IPS DF 6.9 (cell line): ENCODE measurements at regions not wholly inside any gene's neighbourhood (a gene's known extent, or its start where the extent isn't known, plus 50 kb on each side); places are given as distances from the start of the nearest gene placed in this dataset.

Experiments used
- DNase-seq: peaks from one replicate; pipeline ENCODE4 v3.0.0-alpha.2; 2013; ENCODE audit warnings: low read depth, low spot score
- H3K27ac ChIP-seq: one replicate; pipeline ENCODE4 v1.5.1; 2013; ENCODE audit warnings: low read length, control low read depth
- H3K27me3 ChIP-seq: 2 replicates; pipeline ENCODE4 v1.6.1; 2013; ENCODE audit warnings: mild to moderate bottlenecking, low read length; ENCODE audit not compliant: control insufficient read depth, insufficient read depth
- H3K36me3 ChIP-seq: 2 replicates; pipeline ENCODE4 v1.6.1; 2013; ENCODE audit warnings: low read length; ENCODE audit not compliant: control insufficient read depth, insufficient read depth
- H3K4me1 ChIP-seq: 2 replicates; pipeline ENCODE4 v1.6.1; 2013; ENCODE audit warnings: low read length; ENCODE audit not compliant: control insufficient read depth, insufficient read depth
- H3K4me3 ChIP-seq: 2 replicates; pipeline ENCODE4 v1.5.1; 2013; ENCODE audit warnings: mild to moderate bottlenecking, low read length
- H3K9me3 ChIP-seq: 2 replicates; pipeline ENCODE4 v1.6.1; 2013; ENCODE audit warnings: low read length, inconsistent platforms; ENCODE audit not compliant: control insufficient read depth, insufficient read depth
- WGBS: extraction: QIAGEN DNeasy Blood & Tissue Kit; methylation state at CpG from one replicate; pipeline ENCODE4 v1.1.7; 2013; ENCODE audit warnings: mixed read lengths, missing lambda C conversion rate; ENCODE audit not compliant: insufficient read length, insufficient coverage; 5-methylcytosine and 5-hydroxymethylcytosine counted together

GRCh38 chr5:42270771-42271170 lies 152.5 kb upstream of the GHR start:
- Histone ChIP-seq H3K4me1 (no peaks in the 10 kb centered on the region), H3K9me3 (no peaks in the 10 kb centered on the region), H3K36me3 (no peaks in the 10 kb centered on the region), H3K4me3 (no peak overlapping the region), H3K27ac (no peak overlapping the region), H3K27me3 (no peaks in the 10 kb centered on the region)
- DNase-seq: no peak
- WGBS: no CpG with 5 or more reads among the region's 2 CpGs

GRCh38 chr5:42274913-42275312 lies 148.3 kb upstream of the GHR start:
- no peak overlapping the region for H3K4me3 ChIP-seq
- H3K27me3 ChIP-seq: no peaks in the 10 kb centered on the region
- no peak overlapping the region for H3K27ac ChIP-seq
- DNase-seq: no peak
- WGBS: no CpG with 5 or more reads among the region's 1 CpG
- H3K36me3 ChIP-seq: no peaks in the 10 kb centered on the region
- no peaks in the 10 kb centered on the region for H3K4me1 ChIP-seq
- no peaks in the 10 kb centered on the region for H3K9me3 ChIP-seq

GRCh38 chr5:42277293-42277692 lies 145.9 kb upstream of the GHR start:
- Histone ChIP-seq H3K27ac (no peak overlapping the region), H3K27me3 (no peaks in the 10 kb centered on the region), H3K4me1 (no peaks in the 10 kb centered on the region), H3K9me3 (no peaks in the 10 kb centered on the region), H3K36me3 (no peaks in the 10 kb centered on the region), H3K4me3 (no peak overlapping the region)
- DNase-seq: no peak
- no CpG with 5 or more reads among the region's 2 CpGs for WGBS

GRCh38 chr5:42284584-42284983 lies 138.7 kb upstream of the GHR start:
- Histone ChIP-seq H3K4me3 (no peak overlapping the region), H3K4me1 (no peaks in the 10 kb centered on the region), H3K36me3 (no peaks in the 10 kb centered on the region), H3K27ac (no peak overlapping the region), H3K27me3 (no peaks in the 10 kb centered on the region), H3K9me3 (no peaks in the 10 kb centered on the region)
- DNase-seq: no peak

GRCh38 chr5:42285230-42285629 lies 138.0 kb upstream of the GHR start:
- no CpG with 5 or more reads among the region's 2 CpGs for WGBS
- H3K9me3 ChIP-seq: no peaks in the 10 kb centered on the region
- H3K27ac ChIP-seq: no peak overlapping the region
- no peaks in the 10 kb centered on the region for H3K4me1 ChIP-seq
- no peak overlapping the region for H3K4me3 ChIP-seq
- H3K27me3 ChIP-seq: no peaks in the 10 kb centered on the region
- no peak for DNase-seq
- no peaks in the 10 kb centered on the region for H3K36me3 ChIP-seq

GRCh38 chr5:42300496-42300895 lies 122.7 kb upstream of the GHR start:
- Histone ChIP-seq H3K27ac (no peak overlapping the region), H3K4me3 (no peak overlapping the region), H3K9me3 (no peaks in the 10 kb centered on the region), H3K36me3 (no peaks in the 10 kb centered on the region), H3K4me1 (no peaks in the 10 kb centered on the region), H3K27me3 (no peaks in the 10 kb centered on the region)
- WGBS: no CpG with 5 or more reads among the region's 2 CpGs
- DNase-seq: no peak

GRCh38 chr5:42301349-42301748 lies 121.9 kb upstream of the GHR start:
- H3K27ac ChIP-seq: no peak overlapping the region
- H3K27me3 ChIP-seq: no peaks in the 10 kb centered on the region
- no peaks in the 10 kb centered on the region for H3K4me1 ChIP-seq
- H3K4me3 ChIP-seq: no peak overlapping the region
- no peaks in the 10 kb centered on the region for H3K9me3 ChIP-seq
- no peaks in the 10 kb centered on the region for H3K36me3 ChIP-seq
- DNase-seq: no peak
- WGBS: no CpG with 5 or more reads among the region's 4 CpGs

GRCh38 chr5:42302186-42302585 lies 121.1 kb upstream of the GHR start:
- WGBS: no CpG with 5 or more reads among the region's 1 CpG
- no peaks in the 10 kb centered on the region for H3K4me1 ChIP-seq
- no peaks in the 10 kb centered on the region for H3K36me3 ChIP-seq
- no peaks in the 10 kb centered on the region for H3K9me3 ChIP-seq
- DNase-seq: no peak
- H3K4me3 ChIP-seq: no peak overlapping the region
- H3K27ac ChIP-seq: no peak overlapping the region
- no peaks in the 10 kb centered on the region for H3K27me3 ChIP-seq

- Histone ChIP-seq H3K36me3 (no peaks in the 10 kb centered on the region), H3K27ac (no peak overlapping the region), H3K9me3 (no peaks in the 10 kb centered on the region), H3K4me3 (no peak overlapping the region), H3K27me3 (no peaks in the 10 kb centered on the region), H3K4me1 (no peaks in the 10 kb centered on the region)
- no CpG with 5 or more reads among the region's 1 CpG for WGBS
- no peak for DNase-seq
These were observed 117.0 kb upstream of the GHR start for GRCh38 chr5:42306287-42306686.

- no peak overlapping the region for H3K27ac ChIP-seq
- no peaks in the 10 kb centered on the region for H3K27me3 ChIP-seq
- no peak overlapping the region for H3K4me3 ChIP-seq
- no peaks in the 10 kb centered on the region for H3K9me3 ChIP-seq
- DNase-seq: no peak
- no peaks in the 10 kb centered on the region for H3K36me3 ChIP-seq
- H3K4me1 ChIP-seq: no peaks in the 10 kb centered on the region
These were observed 113.4 kb upstream of the GHR start for GRCh38 chr5:42309865-42310264.

GRCh38 chr5:42315214-42315613 lies 108.0 kb upstream of the GHR start:
- Histone ChIP-seq H3K4me1 (no peaks in the 10 kb centered on the region), H3K36me3 (no peaks in the 10 kb centered on the region), H3K9me3 (no peaks in the 10 kb centered on the region; the same call in none of the 2 replicates), H3K27ac (no peak overlapping the region), H3K27me3 (no peaks in the 10 kb centered on the region), H3K4me3 (no peak overlapping the region)
- DNase-seq: no peak
- no CpG with 5 or more reads among the region's 2 CpGs for WGBS
